Liver (tissue), 3 donors: ENCODE measurements at regions not wholly inside any gene's neighbourhood (a gene's known extent, or its start where the extent isn't known, plus 50 kb on each side); places are given as distances from the start of the nearest gene placed in this dataset.

Source experiments
- FOXA1 ChIP-seq: IDR thresholded peaks from 2 replicates; pipeline ENCODE4 v1.6.1; 2016; ENCODE audit warnings: antibody characterized with exemption
- JUND ChIP-seq, 2 donors: IDR thresholded peaks; 2 replicates each; pipeline ENCODE4 v1.6.1; 2016; ENCODE audit warnings: antibody characterized with exemption in 2 of 2
- RAD21 ChIP-seq, 2 donors: IDR thresholded peaks; 2 replicates each; pipeline ENCODE4 v1.6.1; 2016; ENCODE audit warnings: antibody characterized with exemption in 2 of 2, mild to moderate bottlenecking in 2 of 2
- RXRA ChIP-seq, 2 donors: IDR thresholded peaks; 2 replicates each; pipeline ENCODE4 v1.6.1; 2017 to 2018; ENCODE audit warnings: antibody characterized with exemption in 2 of 2, mild to moderate bottlenecking in 1 of 2
- TAF1 ChIP-seq: conservative IDR thresholded peaks from 2 replicates; pipeline ENCODE4 v1.6.1; 2016; ENCODE audit warnings: antibody characterized with exemption, mild to moderate bottlenecking
- YY1 ChIP-seq: IDR thresholded peaks from 2 replicates; pipeline ENCODE4 v1.6.1; 2016; ENCODE audit warnings: antibody characterized with exemption, mild to moderate bottlenecking
- TF ChIP-seq, protein P1 (sequence below): fragments of 150-350 bp; IDR thresholded peaks from 2 replicates; pipeline ENCODE4 v1.5.1; 2017; ENCODE audit warnings: improper control_type of control experiment, low read depth, low read length; ENCODE audit not compliant: missing input control
- TF ChIP-seq, protein P2 (sequence below): IDR thresholded peaks from 2 replicates; pipeline ENCODE4 v1.6.1; 2016; ENCODE audit warnings: antibody characterized with exemption
- TF ChIP-seq, protein P3 (sequence below): IDR thresholded peaks from 2 replicates; pipeline ENCODE4 v1.6.1; 2016; ENCODE audit warnings: antibody characterized with exemption, mild to moderate bottlenecking
- TF ChIP-seq, protein P4 (sequence below): IDR thresholded peaks from 2 replicates; pipeline ENCODE4 v1.6.1; 2016; ENCODE audit warnings: antibody characterized with exemption
- TF ChIP-seq, protein P5 (sequence below): IDR thresholded peaks from 2 replicates; pipeline ENCODE4 v1.6.1; 2016; ENCODE audit warnings: antibody characterized with exemption
- donor health status: healthy.
- donor health status: healthy.

DNA sequence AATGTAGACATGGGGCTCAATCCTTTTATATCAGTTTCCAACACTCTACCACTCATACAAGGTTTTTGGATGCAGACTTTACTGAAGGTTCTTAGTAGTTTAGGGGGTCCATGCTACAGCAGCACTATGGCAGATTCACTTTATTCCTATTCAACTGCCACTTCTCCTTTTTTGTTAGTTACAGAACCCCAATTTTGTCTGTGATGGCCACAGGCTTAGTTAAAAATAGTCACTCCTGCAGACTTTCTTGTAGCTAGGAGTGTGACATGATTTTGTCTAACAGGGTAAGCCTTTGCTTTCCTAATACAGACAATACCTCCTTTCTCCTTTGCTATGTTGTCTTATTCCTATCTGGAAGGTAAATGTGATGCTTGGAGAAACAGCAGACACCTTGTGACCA is 90.0 kb upstream of the SLC24A3 start:
- TF ChIP-seq, protein P1, sequence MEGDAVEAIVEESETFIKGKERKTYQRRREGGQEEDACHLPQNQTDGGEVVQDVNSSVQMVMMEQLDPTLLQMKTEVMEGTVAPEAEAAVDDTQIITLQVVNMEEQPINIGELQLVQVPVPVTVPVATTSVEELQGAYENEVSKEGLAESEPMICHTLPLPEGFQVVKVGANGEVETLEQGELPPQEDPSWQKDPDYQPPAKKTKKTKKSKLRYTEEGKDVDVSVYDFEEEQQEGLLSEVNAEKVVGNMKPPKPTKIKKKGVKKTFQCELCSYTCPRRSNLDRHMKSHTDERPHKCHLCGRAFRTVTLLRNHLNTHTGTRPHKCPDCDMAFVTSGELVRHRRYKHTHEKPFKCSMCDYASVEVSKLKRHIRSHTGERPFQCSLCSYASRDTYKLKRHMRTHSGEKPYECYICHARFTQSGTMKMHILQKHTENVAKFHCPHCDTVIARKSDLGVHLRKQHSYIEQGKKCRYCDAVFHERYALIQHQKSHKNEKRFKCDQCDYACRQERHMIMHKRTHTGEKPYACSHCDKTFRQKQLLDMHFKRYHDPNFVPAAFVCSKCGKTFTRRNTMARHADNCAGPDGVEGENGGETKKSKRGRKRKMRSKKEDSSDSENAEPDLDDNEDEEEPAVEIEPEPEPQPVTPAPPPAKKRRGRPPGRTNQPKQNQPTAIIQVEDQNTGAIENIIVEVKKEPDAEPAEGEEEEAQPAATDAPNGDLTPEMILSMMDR: no peak
- TF ChIP-seq, protein P2, sequence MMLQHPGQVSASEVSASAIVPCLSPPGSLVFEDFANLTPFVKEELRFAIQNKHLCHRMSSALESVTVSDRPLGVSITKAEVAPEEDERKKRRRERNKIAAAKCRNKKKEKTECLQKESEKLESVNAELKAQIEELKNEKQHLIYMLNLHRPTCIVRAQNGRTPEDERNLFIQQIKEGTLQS: no peak
- TF ChIP-seq RAD21 (IDR thresholded peaks at IDR 0.05) (no peak), JUND (IDR thresholded peaks at IDR 0.05) (no peak), FOXA1 (no peak), TAF1 (no peak), YY1 (no peak), RXRA (IDR thresholded peaks at IDR 0.05) (no peak)
- TF ChIP-seq, protein P3, sequence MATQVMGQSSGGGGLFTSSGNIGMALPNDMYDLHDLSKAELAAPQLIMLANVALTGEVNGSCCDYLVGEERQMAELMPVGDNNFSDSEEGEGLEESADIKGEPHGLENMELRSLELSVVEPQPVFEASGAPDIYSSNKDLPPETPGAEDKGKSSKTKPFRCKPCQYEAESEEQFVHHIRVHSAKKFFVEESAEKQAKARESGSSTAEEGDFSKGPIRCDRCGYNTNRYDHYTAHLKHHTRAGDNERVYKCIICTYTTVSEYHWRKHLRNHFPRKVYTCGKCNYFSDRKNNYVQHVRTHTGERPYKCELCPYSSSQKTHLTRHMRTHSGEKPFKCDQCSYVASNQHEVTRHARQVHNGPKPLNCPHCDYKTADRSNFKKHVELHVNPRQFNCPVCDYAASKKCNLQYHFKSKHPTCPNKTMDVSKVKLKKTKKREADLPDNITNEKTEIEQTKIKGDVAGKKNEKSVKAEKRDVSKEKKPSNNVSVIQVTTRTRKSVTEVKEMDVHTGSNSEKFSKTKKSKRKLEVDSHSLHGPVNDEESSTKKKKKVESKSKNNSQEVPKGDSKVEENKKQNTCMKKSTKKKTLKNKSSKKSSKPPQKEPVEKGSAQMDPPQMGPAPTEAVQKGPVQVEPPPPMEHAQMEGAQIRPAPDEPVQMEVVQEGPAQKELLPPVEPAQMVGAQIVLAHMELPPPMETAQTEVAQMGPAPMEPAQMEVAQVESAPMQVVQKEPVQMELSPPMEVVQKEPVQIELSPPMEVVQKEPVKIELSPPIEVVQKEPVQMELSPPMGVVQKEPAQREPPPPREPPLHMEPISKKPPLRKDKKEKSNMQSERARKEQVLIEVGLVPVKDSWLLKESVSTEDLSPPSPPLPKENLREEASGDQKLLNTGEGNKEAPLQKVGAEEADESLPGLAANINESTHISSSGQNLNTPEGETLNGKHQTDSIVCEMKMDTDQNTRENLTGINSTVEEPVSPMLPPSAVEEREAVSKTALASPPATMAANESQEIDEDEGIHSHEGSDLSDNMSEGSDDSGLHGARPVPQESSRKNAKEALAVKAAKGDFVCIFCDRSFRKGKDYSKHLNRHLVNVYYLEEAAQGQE: no peak
- TF ChIP-seq, protein P4, sequence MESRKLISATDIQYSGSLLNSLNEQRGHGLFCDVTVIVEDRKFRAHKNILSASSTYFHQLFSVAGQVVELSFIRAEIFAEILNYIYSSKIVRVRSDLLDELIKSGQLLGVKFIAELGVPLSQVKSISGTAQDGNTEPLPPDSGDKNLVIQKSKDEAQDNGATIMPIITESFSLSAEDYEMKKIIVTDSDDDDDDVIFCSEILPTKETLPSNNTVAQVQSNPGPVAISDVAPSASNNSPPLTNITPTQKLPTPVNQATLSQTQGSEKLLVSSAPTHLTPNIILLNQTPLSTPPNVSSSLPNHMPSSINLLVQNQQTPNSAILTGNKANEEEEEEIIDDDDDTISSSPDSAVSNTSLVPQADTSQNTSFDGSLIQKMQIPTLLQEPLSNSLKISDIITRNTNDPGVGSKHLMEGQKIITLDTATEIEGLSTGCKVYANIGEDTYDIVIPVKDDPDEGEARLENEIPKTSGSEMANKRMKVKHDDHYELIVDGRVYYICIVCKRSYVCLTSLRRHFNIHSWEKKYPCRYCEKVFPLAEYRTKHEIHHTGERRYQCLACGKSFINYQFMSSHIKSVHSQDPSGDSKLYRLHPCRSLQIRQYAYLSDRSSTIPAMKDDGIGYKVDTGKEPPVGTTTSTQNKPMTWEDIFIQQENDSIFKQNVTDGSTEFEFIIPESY: no peak
- TF ChIP-seq, protein P5, sequence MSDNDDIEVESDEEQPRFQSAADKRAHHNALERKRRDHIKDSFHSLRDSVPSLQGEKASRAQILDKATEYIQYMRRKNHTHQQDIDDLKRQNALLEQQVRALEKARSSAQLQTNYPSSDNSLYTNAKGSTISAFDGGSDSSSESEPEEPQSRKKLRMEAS: no peak
